ENCODE measurements at regions not wholly inside any gene's neighbourhood (a gene's known extent, or its start where the extent isn't known, plus 50 kb on each side); places are given as distances from the start of the nearest gene placed in this dataset.

DNA sequence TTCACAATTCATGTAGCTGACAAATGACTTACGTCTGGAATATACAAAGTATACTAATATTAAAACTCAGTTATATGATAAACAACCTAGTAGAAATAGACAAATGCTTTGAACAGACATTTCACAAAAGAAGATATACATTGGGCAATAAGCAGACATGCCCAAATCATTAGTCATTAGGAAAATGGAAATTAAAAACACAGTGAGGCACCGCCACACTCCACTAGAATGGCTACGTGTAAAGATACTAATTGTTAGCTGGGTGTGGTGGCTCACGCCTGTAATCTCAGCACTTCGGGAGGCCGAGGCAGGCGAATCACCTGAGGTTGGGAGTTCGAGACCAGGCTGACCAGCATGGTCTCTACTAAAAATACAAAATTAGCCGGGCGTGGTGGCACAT lies 248.9 kb upstream of the TMEM132C start:
- no peak overlapping the region for H3K4me3 ChIP-seq (ENCODE audit: control insufficient read depth in 1 of 7, extremely low read depth in 1 of 7, insufficient read depth in 4 of 7, low read depth in 2 of 7, low read length in 6 of 7)
- CTCF ChIA-PET, result no interaction called here
- no peak for DNase-seq
- no peak overlapping the region for H3K27ac ChIP-seq (ENCODE audit: insufficient read depth in 1 of 2, low read depth in 1 of 2, low read length in 2 of 2, poor library complexity in 1 of 2, severe bottlenecking in 2 of 2)
- H3K9me3 ChIP-seq (ENCODE audit: control extremely low read depth in 1 of 5, control insufficient read depth in 4 of 5, insufficient read depth in 2 of 5, low read depth in 1 of 5, low read length in 4 of 5), result no peaks in the 10 kb centered on the region
- no peaks in the 10 kb centered on the region for H3K36me3 ChIP-seq (ENCODE audit: control insufficient read depth in 4 of 4, insufficient read depth in 4 of 4, low read length in 3 of 4)
- 87% methylated on average over 9 of the region's 10 CpGs for WGBS (ENCODE audit: insufficient coverage)
- no peaks in the 10 kb centered on the region for H3K4me1 ChIP-seq (ENCODE audit: control extremely low read depth in 1 of 4, control insufficient read depth in 4 of 4, insufficient read depth in 4 of 4, low read length in 3 of 4)
- no peaks in the 10 kb centered on the region for H3K27me3 ChIP-seq (replicated peaks in 2 of 5; ENCODE audit: control insufficient read depth in 4 of 5, insufficient read depth in 5 of 5, low read length in 4 of 5)
- POLR2A ChIA-PET, result no interaction called here

DNA sequence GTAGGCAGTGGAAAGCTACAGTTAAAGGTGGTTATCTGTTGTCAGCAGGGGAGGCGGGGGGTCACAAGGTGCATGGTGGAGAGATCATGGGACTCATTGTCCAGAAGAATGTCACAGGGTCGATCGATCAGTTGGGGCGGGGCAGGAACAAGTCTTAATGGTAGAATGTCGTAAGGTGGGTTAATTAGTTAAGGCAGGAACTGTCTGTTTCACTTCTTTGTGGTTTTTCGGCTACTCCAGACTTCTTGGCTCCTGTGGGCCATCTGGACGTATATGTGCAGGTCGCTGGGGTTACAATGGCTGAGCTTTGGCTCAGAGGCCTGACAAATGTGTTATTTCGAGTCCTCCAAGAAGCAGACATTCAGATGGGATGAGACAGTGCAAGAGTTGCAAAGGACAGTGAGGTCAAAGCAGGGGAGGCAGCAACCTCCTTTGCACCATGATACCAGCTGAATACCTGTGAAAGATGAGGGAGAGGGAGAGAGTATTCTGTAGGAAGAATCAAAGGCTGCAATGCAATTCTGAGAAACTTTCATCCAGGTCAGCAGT lies 246.9 kb upstream of the TMEM132C start:
- no peaks in the 10 kb centered on the region for H3K9me3 ChIP-seq (ENCODE audit: control extremely low read depth in 1 of 5, control insufficient read depth in 4 of 5, insufficient read depth in 2 of 5, low read depth in 1 of 5, low read length in 4 of 5)
- no peaks in the 10 kb centered on the region for H3K4me1 ChIP-seq (ENCODE audit: control extremely low read depth in 1 of 4, control insufficient read depth in 4 of 4, insufficient read depth in 4 of 4, low read length in 3 of 4)
- H3K4me3 ChIP-seq (ENCODE audit: control insufficient read depth in 1 of 7, extremely low read depth in 1 of 7, insufficient read depth in 4 of 7, low read depth in 2 of 7, low read length in 6 of 7), result no peak overlapping the region
- whole genome bisulfite sequencing (ENCODE audit: insufficient coverage), result 81% methylated on average over 7 of the region's 9 CpGs
- ChIA-PET CTCF (no interaction called here), POLR2A (no interaction called here)
- no peak for DNase-seq
- H3K27ac ChIP-seq (ENCODE audit: insufficient read depth in 1 of 2, low read depth in 1 of 2, low read length in 2 of 2, poor library complexity in 1 of 2, severe bottlenecking in 2 of 2), result no peak overlapping the region
- no peaks in the 10 kb centered on the region for H3K27me3 ChIP-seq (replicated peaks in 2 of 5; ENCODE audit: control insufficient read depth in 4 of 5, insufficient read depth in 5 of 5, low read length in 4 of 5)
- no peaks in the 10 kb centered on the region for H3K36me3 ChIP-seq (ENCODE audit: control insufficient read depth in 4 of 4, insufficient read depth in 4 of 4, low read length in 3 of 4)

DNA sequence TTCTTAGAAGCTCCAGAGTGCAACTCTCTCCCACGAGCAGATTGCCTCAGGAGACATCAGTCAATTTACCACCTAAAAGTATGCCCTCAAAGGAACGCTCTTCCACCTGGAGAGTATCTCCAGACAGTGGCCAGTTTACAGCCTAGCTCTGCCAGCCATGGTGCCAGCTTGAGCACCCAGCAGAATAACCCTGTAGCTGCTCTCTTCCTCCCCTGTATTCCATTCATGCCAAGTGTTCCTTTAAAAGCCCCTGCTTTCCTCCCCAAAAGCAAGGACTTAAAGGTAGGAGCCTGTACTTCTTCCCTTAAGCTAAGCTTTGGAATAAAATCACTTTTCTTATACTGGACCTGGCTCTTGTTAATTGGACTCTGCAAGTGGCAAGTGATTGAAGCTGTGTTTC lies 245.4 kb upstream of the TMEM132C start:
- Histone ChIP-seq H3K4me3 (ENCODE audit: control insufficient read depth in 1 of 7, extremely low read depth in 1 of 7, insufficient read depth in 4 of 7, low read depth in 2 of 7, low read length in 6 of 7) (no peak overlapping the region), H3K4me1 (ENCODE audit: control extremely low read depth in 1 of 4, control insufficient read depth in 4 of 4, insufficient read depth in 4 of 4, low read length in 3 of 4) (no peaks in the 10 kb centered on the region), H3K9me3 (ENCODE audit: control extremely low read depth in 1 of 5, control insufficient read depth in 4 of 5, insufficient read depth in 2 of 5, low read depth in 1 of 5, low read length in 4 of 5) (no peaks in the 10 kb centered on the region), H3K27ac (ENCODE audit: insufficient read depth in 1 of 2, low read depth in 1 of 2, low read length in 2 of 2, poor library complexity in 1 of 2, severe bottlenecking in 2 of 2) (no peak overlapping the region), H3K36me3 (ENCODE audit: control insufficient read depth in 4 of 4, insufficient read depth in 4 of 4, low read length in 3 of 4) (no peaks in the 10 kb centered on the region), H3K27me3 (replicated peaks in 2 of 5; ENCODE audit: control insufficient read depth in 4 of 5, insufficient read depth in 5 of 5, low read length in 4 of 5) (no peaks in the 10 kb centered on the region)
- CTCF ChIA-PET, result interaction anchor here (1.4 kb wide), 1 partner anchor 34 kb away, joined by 3 read pairs; no protein-coding TSS in a partner anchor
- no peak for DNase-seq
- POLR2A ChIA-PET, result no interaction called here
- WGBS (ENCODE audit: insufficient coverage), result 77% methylated on average over 2 of the region's 2 CpGs

DNA sequence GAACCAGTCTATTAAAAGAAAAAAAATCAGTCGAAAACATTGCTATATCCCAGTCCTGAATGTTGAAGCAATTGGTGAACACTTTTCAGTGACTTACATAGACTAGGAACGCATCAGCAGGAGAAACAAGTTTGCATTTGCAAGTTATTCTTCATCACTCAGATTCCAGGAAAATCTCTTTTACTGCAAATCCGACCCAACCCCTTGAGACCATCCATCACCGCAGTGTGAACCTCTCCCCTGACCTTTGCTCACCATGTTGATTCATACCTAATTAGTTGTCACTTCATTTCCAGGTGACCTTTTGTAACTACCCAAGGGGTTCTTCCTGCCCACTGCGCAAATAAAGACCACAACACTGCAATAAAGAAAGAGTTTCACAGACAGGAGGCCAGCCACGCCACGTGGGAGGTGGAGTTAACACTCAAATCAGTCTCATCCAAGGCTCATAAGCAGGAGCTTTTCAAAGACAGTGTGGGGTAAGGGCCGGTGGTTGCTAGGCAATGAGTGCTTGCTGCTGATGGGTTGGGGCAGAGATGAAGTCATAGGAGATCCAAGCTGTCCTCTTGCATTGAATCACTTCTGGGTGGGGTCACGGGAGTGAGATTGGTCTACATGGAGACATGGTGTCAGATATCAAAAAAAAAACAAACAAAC lies 241.3 kb upstream of the TMEM132C start:
- H3K4me3 ChIP-seq (ENCODE audit: control insufficient read depth in 1 of 7, extremely low read depth in 1 of 7, insufficient read depth in 4 of 7, low read depth in 2 of 7, low read length in 6 of 7), result no peak overlapping the region
- no peaks in the 10 kb centered on the region for H3K36me3 ChIP-seq (ENCODE audit: control insufficient read depth in 4 of 4, insufficient read depth in 4 of 4, low read length in 3 of 4)
- H3K9me3 ChIP-seq (ENCODE audit: control extremely low read depth in 1 of 5, control insufficient read depth in 4 of 5, insufficient read depth in 2 of 5, low read depth in 1 of 5, low read length in 4 of 5), result no peaks in the 10 kb centered on the region
- WGBS (ENCODE audit: insufficient coverage), result 84% methylated on average over 7 of the region's 9 CpGs
- POLR2A ChIA-PET, result no interaction called here
- peaks cover 0 to 2% (median 0%) of the 10 kb centered on the region in 5 experiments for H3K27me3 ChIP-seq (replicated peaks in 2 of 5; ENCODE audit: control insufficient read depth in 4 of 5, insufficient read depth in 5 of 5, low read length in 4 of 5)
- DNase-seq, result no peak
- H3K4me1 ChIP-seq (ENCODE audit: control extremely low read depth in 1 of 4, control insufficient read depth in 4 of 4, insufficient read depth in 4 of 4, low read length in 3 of 4), result no peaks in the 10 kb centered on the region
- CTCF ChIA-PET, result no interaction called here
- H3K27ac ChIP-seq (ENCODE audit: insufficient read depth in 1 of 2, low read depth in 1 of 2, low read length in 2 of 2, poor library complexity in 1 of 2, severe bottlenecking in 2 of 2), result no peak overlapping the region

DNA sequence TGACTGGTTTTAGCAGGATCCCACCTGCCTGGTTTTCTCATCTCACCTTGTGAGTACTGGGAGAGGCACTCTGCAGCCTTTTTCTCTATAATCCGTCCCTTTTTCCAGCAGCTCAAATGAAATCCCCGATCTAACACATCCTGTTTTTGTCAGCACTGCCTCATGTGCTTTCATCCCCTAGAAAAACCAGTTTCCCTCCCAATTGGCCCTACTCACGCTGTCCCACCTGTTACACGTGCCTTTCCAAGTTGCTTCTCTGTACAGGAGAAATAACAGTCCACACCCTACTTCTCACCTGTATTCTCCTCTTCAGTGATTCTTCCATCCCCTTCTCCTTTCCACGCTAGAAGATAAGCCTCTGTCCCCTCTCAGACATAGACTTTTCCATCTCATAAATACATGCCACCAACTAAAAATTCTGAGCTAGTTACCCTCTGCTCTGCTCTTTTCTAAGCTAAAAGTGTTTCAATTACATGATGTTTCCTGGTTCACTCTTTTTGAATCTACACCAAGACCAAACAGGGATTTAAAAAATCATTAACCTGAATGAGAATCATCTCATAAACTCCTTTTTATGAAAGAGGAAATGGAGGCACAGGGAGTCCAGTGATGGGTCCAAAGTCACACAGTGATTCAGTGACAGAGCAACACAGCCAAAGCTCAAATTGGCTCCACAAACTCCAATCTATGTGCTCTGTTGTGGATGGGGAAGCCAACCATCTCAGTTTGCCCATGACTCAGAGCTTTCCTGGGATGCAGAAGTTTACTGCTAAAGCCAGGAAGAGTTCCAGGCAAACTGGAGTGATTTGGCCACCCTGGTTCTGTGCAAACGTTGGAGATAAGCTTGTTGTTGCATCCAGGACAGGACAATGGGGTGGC lies 240.0 kb upstream of the TMEM132C start:
- ChIA-PET CTCF (no interaction called here), POLR2A (no interaction called here)
- Histone ChIP-seq H3K9me3 (ENCODE audit: control extremely low read depth in 1 of 5, control insufficient read depth in 4 of 5, insufficient read depth in 2 of 5, low read depth in 1 of 5, low read length in 4 of 5) (no peaks in the 10 kb centered on the region), H3K27me3 (replicated peaks in 2 of 5; ENCODE audit: control insufficient read depth in 4 of 5, insufficient read depth in 5 of 5, low read length in 4 of 5) (peaks cover 0 to 2% (median 0%) of the 10 kb centered on the region in 5 experiments), H3K27ac (ENCODE audit: insufficient read depth in 1 of 2, low read depth in 1 of 2, low read length in 2 of 2, poor library complexity in 1 of 2, severe bottlenecking in 2 of 2) (no peak overlapping the region), H3K36me3 (ENCODE audit: control insufficient read depth in 4 of 4, insufficient read depth in 4 of 4, low read length in 3 of 4) (no peaks in the 10 kb centered on the region), H3K4me1 (ENCODE audit: control extremely low read depth in 1 of 4, control insufficient read depth in 4 of 4, insufficient read depth in 4 of 4, low read length in 3 of 4) (no peaks in the 10 kb centered on the region), H3K4me3 (ENCODE audit: control insufficient read depth in 1 of 7, extremely low read depth in 1 of 7, insufficient read depth in 4 of 7, low read depth in 2 of 7, low read length in 6 of 7) (no peak overlapping the region)
- DNase-seq, result no peak
- 79% methylated on average over 5 of the region's 6 CpGs for WGBS (ENCODE audit: insufficient coverage)

DNA sequence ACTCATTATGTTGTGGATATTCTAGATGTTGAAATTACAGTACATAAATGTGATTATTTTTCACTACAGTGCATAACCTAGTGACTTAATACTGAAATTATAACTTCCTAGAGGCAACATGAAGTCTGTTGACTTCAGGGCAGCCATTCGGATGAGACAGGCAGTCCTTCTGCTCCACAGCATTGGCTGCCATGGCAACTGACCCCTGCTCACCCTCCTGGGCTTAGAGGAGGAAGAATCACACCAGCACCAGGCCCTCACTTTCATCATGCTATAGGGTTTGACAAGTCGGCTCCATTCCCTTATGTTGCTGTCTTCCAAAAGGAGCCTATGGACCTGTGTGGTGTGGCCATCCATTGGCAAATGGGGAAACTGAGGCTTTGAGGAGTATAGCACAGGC lies 233.5 kb upstream of the TMEM132C start:
- no peak overlapping the region for H3K27ac ChIP-seq (ENCODE audit: insufficient read depth in 1 of 2, low read depth in 1 of 2, low read length in 2 of 2, poor library complexity in 1 of 2, severe bottlenecking in 2 of 2)
- CTCF ChIA-PET, result no interaction called here
- no peaks in the 10 kb centered on the region for H3K36me3 ChIP-seq (ENCODE audit: control insufficient read depth in 4 of 4, insufficient read depth in 4 of 4, low read length in 3 of 4)
- no peak overlapping the region for H3K4me3 ChIP-seq (ENCODE audit: control insufficient read depth in 1 of 7, extremely low read depth in 1 of 7, insufficient read depth in 4 of 7, low read depth in 2 of 7, low read length in 6 of 7)
- WGBS (ENCODE audit: insufficient coverage), result 86% methylated on average over 2 of the region's 2 CpGs
- no peaks in the 10 kb centered on the region for H3K4me1 ChIP-seq (ENCODE audit: control extremely low read depth in 1 of 4, control insufficient read depth in 4 of 4, insufficient read depth in 4 of 4, low read length in 3 of 4)
- no peak for DNase-seq
- POLR2A ChIA-PET, result no interaction called here
- no peaks in the 10 kb centered on the region for H3K9me3 ChIP-seq (ENCODE audit: control extremely low read depth in 1 of 5, control insufficient read depth in 4 of 5, insufficient read depth in 2 of 5, low read depth in 1 of 5, low read length in 4 of 5)
- H3K27me3 ChIP-seq (replicated peaks in 2 of 5; ENCODE audit: control insufficient read depth in 4 of 5, insufficient read depth in 5 of 5, low read length in 4 of 5), result no peaks in the 10 kb centered on the region

DNA sequence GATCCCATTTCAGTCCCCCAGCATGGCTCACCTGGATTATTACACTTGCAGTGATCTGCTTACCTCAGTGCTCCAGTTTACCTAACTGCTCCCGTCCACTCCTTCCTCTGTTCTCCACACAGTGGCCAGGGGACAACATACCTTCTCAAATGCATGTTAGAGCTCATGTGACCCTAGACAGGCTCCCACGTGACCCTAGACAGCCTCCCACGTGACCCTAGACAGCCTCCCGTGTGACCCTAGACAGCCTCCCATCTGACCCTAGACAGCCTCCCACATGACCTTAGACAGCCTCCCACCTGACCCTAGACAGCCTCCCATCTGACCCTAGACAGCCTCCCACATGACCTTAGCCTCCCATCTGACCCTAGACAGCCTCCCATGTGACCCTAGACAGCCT lies 226.0 kb upstream of the TMEM132C start:
- Histone ChIP-seq H3K36me3 (ENCODE audit: control insufficient read depth in 4 of 4, insufficient read depth in 4 of 4, low read length in 3 of 4) (no peaks in the 10 kb centered on the region), H3K27me3 (replicated peaks in 2 of 5; ENCODE audit: control insufficient read depth in 4 of 5, insufficient read depth in 5 of 5, low read length in 4 of 5) (no peaks in the 10 kb centered on the region), H3K4me3 (ENCODE audit: control insufficient read depth in 1 of 7, extremely low read depth in 1 of 7, insufficient read depth in 4 of 7, low read depth in 2 of 7, low read length in 6 of 7) (no peak overlapping the region), H3K4me1 (ENCODE audit: control extremely low read depth in 1 of 4, control insufficient read depth in 4 of 4, insufficient read depth in 4 of 4, low read length in 3 of 4) (no peaks in the 10 kb centered on the region), H3K9me3 (ENCODE audit: control extremely low read depth in 1 of 5, control insufficient read depth in 4 of 5, insufficient read depth in 2 of 5, low read depth in 1 of 5, low read length in 4 of 5) (no peaks in the 10 kb centered on the region), H3K27ac (ENCODE audit: insufficient read depth in 1 of 2, low read depth in 1 of 2, low read length in 2 of 2, poor library complexity in 1 of 2, severe bottlenecking in 2 of 2) (no peak overlapping the region)
- 100% methylated on average over 3 of the region's 4 CpGs for WGBS (ENCODE audit: insufficient coverage)
- DNase-seq, result no peak
- CTCF ChIA-PET, result no interaction called here
- POLR2A ChIA-PET, result no interaction called here

Data from common myeloid progenitor, CD34-positive (primary cell).